HG03439 (cell line): ENCODE measurements at regions not wholly inside any gene's neighbourhood (a gene's known extent, or its start where the extent isn't known, plus 50 kb on each side); places are given as distances from the start of the nearest gene placed in this dataset.
"Not testable (repeated sequence)": the region's sequence is repeated elsewhere in the genome, so short reads cannot be mapped to it uniquely, and the experiment has no call there.

Experiments used
- ATAC-seq: cut with Tn5 transposase; IDR thresholded peaks from one replicate; pipeline ENCODE4 v1.9.1; 2021; ENCODE audit warnings: mild to moderate bottlenecking, moderate library complexity; ENCODE audit not compliant: unreplicated experiment

DNA sequence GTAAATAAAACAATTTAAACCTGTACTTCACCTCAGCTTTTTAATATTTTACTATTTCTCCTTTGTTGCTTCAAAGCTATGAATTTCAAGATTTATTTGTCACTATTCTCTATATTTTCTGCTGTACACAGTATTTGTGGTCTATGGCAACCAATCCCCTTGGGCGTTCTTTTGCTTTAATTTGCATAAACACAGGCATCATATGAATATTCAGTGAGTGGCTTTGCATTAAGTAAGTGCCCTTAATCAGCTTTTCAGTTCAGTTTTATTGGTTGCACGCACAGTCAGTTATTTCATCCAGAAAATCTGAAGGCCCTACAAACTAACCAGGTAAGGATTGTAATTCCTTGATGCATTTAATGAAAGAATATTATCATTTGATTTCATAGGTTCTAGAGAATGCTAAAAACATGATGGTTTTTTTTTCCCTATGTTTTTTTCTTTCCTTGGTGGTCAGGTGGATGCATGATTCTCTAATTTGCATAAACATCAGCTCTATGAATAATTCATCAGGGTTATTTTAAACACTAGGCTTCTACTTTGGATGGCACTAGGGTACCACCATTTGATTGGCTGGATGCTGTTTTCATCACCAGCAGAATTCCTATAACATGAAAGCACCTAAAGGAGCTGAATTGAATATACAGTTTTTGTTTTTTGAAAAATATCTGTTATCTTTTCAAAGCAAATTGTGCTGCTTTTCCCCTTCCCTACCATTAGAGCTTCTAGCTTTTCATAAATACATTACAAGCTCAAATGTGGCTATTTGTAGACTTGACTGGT is 249.2 kb upstream of the CCNH start:
- ATAC-seq: no peak

DNA sequence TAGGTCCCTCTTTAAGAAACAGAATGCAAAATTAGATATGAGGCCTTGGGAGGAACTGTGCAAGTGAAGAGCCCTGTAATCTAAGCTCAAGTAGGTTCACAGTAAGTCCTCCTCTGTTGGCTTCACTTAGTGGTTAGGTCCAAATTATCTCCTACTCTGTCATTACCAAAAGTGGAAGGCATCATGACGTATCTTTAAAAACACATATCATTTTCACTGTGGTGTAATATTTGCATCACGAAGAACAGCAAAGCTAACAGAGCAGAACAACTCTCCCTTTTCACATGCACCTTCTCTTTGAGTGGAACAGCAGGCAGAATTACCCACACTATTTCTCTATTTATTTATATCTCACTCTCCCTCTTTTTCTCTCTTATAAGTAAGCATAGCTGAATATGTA is 240.5 kb upstream of the CCNH start:
- no peak for ATAC-seq

DNA sequence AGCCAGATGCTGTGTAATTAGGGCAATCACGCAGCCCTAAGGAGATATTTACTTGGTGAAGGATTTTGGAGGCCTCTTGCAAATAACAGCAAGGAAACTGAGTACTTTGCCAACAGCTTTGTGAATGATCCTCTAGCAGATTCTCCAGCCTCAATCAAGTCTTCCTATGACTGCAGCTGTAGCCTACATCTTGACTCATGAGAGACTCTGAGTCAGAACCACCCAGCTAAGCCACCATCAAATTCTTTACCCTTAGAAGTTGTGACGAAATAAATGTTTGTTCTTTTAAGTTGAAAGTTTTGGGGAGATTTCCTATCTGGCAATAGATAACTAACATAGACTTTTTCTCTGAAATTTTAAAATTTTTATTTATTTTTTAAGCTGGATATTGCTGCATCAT is 237.6 kb upstream of the CCNH start:
- no peak for ATAC-seq

DNA sequence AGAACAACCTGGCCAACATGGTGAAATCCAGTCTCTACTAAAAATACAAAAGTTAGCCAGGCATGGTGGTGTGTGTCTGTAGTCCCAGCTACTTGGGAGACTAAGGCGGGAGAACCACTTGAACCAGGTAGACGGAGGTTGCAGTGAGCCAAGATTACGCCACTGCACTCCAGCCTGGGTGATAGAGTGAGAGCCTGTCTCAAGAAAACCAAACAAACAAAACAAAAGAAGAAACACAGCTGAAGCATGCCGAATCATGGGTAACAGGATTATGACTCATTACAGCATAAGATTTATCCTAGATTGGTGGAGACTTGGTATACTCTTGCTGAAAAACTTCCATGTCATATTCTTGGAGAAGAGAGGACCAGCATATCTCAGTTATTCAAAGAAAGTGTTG is 236.7 kb upstream of the CCNH start:
- no peak for ATAC-seq

DNA sequence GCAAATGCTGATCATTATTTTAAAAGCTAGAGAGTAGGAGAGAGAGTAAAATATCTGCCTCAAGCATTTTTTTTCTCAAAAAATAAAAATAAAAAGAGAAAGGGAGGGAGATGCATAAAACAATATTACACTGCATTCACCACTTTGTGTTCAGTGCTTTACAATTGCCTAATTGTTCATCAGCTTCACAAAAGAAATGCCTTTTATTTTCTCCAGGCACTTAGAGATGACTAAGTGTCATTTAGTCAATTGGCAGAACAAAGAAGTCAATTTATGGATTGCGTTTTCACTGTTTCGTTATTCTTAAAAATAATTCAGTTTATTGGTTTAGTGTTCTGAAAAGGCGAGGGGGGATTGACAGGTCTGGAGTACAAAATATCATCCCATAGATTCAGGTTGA is 232.5 kb upstream of the CCNH start:
- ATAC-seq: no peak

DNA sequence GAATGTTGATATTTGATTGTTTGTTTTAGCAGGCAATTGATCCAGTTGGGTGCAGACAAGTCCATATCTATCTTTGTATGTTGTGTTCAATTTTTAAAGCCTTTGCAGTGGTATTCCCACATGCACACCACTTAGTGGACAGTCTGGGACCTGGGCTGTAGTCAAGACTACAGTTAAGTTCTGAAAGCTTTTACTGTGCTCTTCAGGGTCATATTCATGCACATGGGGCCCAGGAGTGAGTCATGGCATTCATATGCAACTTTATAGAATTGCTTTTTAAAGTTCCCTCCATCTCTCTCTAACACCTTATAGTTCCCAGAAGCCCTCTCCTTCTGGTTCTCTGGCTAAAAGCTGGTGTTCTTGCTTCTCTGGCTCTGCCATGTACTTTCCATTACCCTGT is 228.2 kb upstream of the CCNH start:
- no peak for ATAC-seq

DNA sequence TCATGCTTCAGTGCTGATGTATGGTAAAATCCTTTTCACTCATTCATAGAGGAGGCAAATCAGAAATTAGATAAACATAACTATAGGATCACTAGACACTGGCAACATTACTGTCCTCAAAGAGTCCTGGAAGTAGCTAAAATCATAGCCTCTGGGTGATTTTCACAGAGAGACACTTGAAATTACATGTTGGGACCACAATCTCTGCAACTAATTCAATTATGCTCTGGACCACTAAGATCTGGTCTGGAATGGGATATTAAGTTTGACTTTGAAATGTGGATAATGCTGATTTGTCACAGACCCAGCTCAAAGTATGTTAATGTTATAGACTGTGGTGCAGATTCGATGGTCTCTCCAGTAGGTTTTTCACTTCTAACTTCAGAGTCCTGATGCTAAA is 214.6 kb upstream of the CCNH start:
- ATAC-seq: no peak

DNA sequence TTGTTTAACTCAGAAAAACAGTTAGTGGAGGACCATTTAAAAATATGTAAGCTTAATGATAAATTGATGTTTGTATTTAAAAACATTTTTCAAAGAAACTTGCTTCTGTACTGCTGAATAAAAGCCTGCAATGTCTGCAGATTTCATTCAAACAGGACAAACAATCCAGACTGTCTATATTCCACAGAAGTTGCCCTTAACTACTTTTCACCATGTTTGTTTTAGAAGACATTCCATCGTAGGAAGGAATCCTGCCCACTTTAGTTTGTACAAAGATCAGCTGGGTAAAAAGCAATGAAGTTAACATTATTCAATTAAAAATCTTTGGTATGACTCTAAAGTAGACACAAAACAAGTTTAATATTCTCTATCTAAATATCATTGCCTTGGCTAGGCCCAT is 195.7 kb upstream of the CCNH start:
- no peak for ATAC-seq

DNA sequence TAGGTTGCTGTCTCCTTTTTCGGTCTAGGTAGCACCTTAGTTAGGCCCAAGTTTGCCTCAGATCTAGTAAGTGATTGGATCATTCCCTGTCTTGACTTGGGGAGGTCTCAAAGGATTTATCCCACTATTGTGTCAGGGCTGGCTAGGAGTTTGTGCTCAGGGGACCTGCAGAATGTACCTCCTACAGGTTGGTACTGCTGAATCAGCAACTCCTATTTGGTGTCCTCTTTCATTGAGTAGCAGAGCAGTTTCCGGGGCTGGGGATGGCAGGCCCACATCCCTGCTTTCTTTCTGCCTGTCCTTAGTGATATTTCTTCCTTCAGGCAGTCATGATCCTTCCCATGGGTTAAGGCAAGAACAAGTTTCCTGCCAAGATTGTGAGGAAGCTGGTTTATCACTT is 192.9 kb upstream of the CCNH start:
- no peak for ATAC-seq

DNA sequence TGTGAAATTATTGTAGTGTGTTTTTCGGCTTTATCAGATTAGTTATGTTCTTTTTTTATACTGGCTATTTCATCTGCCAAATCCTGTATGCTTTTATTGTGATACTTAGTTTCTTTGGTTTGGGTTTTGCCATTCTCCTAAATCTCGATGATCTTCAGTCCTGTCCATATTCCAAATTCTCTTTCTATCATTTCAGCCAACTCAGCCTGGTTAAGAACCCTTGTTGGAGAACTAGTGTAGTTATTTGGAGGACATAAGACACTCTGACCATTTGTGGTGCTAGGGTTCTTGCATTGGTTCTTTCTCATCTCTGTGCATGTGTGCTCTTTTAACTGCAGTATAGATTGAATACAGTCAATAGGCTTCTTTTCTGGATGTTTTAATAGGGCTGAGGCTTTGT is 187.0 kb upstream of the CCNH start:
- no peak for ATAC-seq

DNA sequence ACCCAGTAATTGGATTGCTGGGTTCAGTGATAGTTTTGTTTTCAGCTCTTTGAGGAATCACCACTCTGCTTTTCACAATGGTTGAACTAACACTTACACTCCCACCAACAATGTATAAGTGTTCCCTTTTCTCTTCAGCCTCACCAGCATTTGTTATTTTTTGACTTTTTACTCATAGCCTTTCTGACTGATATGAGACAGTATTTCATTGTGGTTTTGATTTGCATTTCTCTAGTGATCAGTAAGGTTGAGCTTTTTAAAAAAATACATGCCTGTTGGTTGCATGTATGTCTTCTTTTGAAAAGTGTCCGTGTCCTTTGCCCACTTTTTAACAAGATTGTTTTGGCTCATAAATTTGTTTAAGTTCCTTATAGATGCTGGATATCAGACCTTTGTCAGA is 185.7 kb upstream of the CCNH start:
- ATAC-seq: no peak

DNA sequence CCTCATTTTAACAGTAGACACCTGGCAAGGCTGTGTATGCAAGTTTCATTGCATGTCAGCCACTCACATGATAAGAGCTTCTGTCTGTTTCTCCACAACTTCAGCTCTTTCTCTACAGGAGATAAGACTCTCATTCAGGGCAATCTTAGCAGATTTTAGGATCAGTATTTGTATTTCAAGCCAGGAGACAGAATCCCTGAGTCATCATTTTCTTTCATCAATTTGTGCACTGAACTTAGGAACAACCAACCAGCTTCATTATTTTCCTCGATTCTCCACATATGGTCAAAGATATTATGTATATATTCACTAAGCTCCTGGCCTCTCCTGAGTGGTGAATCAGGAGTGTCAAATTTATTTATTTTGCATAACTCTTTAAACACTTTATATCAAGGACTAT is 181.8 kb upstream of the CCNH start:
- no peak for ATAC-seq

DNA sequence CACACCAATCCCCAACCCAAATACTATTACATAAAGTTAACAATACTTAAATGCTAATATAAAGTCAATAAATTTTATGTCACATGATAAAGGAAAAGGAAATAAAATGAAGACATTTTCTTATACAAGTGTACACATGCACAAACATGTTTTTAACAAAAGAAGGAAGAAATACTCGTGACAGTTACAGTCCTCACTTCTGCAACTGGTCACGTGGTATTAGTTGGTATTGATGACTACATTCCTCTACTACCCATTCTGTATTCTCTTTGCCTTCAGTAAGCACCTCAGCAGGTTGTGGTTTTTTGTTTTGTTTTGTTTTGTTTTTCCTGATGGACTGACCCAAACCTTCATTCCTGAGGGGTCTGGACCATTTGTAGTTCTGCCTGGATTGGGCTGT is 176.9 kb upstream of the CCNH start:
- ATAC-seq: no peak

DNA sequence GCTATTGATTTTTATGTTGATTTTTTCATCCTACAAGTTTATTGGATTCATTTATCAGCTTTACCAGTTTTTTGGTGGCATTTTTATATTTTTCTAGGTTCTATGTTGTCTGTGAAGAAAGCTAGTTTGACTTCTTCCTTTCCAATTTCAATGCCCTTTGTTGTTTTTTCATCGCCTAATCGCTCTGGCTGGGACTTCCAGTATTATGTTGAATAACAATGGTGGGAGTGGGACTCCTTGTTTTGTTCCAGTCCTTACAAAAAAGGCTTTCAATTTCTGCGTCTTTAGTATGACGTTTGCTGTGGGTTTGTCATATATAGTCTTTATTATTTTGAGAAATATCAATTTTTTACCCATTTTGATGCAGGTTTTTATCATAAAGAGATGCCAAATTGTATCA is 175.6 kb upstream of the CCNH start:
- ATAC-seq: no peak

DNA sequence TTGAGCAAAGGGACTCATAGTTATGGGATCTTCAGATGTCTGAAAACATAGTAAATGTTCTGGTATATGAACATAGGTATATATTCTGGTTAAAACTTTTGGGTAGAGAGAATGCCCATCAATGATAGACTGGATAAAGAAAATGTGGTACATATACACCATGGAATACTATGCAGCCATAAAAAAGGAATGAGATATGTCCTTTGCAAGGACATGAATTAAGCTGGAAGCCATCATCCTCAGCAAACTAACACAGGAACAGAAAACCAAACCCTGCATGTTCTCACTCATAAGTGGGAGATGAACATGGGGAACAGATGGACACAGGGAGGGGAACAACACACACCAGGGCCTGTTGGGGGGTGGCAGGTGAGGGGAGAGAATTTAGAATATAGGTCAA is 171.0 kb upstream of the CCNH start:
- ATAC-seq: not testable (repeated sequence)

DNA sequence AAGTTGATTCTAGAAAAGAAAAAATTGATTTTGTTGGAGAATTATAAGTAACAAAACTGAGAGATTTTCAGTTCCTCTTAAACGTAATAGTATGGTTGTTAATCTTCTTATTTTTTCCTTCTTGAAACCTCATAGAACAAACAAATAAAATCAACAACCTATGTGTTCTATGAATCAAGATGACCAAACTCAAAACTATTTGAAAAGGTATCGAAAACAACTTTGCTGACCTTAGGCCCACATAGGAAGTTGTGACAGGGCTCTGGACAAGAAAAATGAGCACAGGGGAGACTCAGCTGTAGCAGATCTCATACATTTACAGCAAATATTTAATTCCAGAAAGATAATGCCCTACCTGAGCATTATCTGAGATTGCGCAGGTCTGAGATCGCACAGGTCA is 169.4 kb upstream of the CCNH start:
- ATAC-seq: no peak

DNA sequence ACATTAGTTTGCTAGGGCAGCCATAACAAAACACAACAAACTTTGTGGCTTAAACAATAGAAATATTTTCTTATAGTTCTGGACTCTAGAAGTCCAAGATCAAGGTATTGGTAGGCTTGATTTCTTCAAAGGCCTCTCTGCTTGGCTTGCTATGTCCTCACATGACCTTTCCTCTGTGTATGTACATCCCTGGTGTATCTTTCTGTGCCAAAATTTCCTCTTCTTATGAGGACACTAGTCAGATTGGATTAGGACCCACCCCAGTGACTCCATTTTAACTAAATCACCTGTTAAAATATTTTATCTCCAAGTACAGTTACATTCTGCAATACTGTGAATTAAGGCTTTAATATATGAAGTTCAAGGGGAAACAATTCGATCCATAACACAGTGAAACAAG is 168.9 kb upstream of the CCNH start:
- ATAC-seq: no peak

DNA sequence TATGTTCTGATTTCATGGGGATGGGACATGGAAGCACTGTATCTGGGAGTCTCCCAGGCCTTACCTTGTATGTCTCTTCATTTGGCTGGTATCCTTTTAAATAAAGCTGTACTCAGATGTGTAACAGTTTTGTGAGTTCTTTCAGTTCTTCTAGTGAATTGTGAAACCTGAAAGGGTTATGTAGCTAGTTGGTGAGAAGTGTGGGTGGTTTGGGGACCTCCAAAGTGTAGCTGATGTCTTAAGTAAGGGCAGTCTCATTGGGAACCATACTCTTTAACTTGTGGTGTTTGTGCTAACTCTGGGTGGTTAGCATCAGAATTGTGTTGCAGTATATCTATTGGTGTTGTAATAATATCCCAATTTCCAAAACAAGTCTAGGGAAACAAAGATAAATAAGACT is 166.9 kb upstream of the CCNH start:
- no peak for ATAC-seq

DNA sequence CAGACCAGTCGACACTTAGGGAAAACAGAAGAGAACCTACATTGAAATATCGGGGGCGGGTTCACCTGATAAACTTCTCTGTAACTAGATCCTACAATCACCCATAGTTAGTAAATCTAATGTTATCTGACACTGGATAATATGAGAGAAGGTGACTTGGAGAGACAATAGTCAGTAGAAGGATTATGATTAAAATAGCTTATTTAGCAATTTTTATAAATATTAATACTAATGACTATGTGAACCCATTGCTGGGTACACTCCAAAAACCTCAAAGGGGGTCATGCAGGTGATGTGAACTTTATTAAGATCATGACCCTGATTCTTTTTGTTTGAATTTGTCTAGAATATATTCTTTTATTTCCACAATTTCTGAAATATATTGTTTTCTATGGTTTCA is 164.1 kb upstream of the CCNH start:
- ATAC-seq: no peak

DNA sequence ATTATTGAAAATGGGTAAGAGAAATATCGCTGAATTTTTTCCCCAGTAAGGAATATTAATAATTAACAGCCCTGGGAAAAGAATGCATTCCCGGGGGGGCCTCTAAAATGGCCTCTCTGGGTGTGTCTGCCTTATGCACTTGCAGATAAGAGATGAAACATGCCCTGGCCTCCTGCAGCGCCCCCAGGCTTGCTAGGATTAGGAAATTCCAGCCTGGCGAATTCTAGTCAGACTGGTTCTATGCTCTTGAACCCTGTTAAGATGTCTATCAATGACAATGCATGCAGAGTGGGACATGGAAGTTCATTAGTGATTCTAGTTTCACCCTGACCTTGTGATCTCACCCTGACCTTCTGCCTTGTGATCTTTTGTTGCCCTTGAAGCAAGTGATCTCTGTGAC is 163.6 kb upstream of the CCNH start:
- not testable (repeated sequence) for ATAC-seq

DNA sequence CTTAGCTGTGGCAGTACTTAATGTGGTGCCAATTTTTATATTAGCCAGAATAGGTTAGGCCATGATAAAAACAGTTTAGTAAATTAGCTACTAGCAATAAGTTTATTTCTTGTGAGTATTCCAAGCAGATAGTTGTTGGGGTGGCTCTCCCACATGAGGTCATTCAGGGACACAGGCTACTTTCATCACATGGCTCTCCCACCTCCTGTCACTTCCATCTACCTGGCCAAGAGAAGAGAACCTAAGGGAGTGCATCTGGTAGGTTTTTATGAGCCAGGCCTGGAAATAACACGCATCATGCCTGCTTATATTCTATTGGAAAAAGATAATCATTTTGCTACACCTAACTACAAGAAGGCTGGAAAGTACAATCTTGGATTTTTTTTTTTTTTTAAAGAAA is 161.4 kb upstream of the CCNH start:
- ATAC-seq: no peak

DNA sequence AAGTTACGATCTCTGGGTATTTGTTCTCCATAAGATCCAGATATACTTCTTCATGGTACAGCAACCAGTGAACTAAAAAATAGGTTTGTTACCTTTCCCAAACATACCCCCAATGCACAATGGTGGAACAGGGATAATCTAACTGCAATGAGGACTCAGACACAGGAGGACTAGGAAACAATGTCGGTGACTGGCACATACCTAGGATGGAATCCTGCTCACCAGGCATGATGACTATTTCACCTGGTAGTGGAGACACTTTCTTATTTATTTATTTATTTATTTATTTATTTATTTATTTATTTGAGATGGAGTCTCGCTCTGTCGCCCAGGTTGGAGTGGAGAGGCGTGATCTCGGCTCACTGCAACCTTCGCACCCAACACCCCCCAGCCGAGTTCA is 159.9 kb upstream of the CCNH start:
- no peak for ATAC-seq

DNA sequence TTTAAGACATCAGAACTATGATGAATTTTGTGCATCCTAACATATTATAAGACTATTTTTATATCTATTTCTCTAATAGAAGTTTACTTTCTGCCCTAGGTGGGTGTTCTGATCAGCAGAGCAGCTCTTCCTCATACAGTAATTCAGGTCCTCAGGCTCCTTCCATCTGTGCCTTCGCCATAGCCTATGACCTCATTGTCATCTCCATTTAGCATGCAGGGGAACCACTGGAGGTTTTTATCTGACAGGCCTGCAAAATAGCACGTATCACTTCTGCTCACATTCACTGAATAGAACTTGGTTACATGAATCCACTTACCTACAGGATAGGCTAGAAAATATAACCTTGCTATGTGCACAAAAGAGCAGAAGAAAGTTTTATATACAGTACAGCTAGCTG is 159.4 kb upstream of the CCNH start:
- ATAC-seq: no peak
